B cell (primary cell): ENCODE measurements at regions not wholly inside any gene's neighbourhood (a gene's known extent, or its start where the extent isn't known, plus 50 kb on each side); places are given as distances from the start of the nearest gene placed in this dataset.

Source experiments
- ATAC-seq: fragments of 200-7000 bp; cut with Tn5 transposase; one replicate; pipeline ENCODE4 v1.10.0; 2021; ENCODE audit warnings: low read depth, mild to moderate bottlenecking, moderate number of reproducible peaks, moderate library complexity
- CTCF ChIA-PET: fragments of 350-600 bp; sonication (Branson Sonifier 250); formaldehyde crosslinking; loops from one replicate; lab custom pipeline; 2021; ENCODE audit warnings: antibody characterized with exemption, inconsistent platforms; lab: Charles Lee
- POLR2A ChIA-PET: fragments of 350-600 bp; sonication (Branson Sonifier 250); formaldehyde crosslinking; loops from one replicate; lab custom pipeline; 2021; ENCODE audit warnings: antibody characterized with exemption; lab: Charles Lee
- DNase-seq: peaks from one replicate; pipeline ENCODE4 v3.0.0; 2013
- H2AFZ ChIP-seq: 2 replicates; pipeline ENCODE4 v1.6.1; 2012; ENCODE audit warnings: mild to moderate bottlenecking, low read depth, low read length; ENCODE audit not compliant: insufficient read depth, poor library complexity, severe bottlenecking
- H3K27ac ChIP-seq, 2 donors: 1 replicate in 1 of 2; 2 replicates in 1 of 2; pipeline ENCODE4 v1.5.1; 2012 to 2013; ENCODE audit warnings: low read length in 2 of 2, mild to moderate bottlenecking in 2 of 2, moderate library complexity in 1 of 2
- H3K27me3 ChIP-seq, 4 experiments: fragments of 200-600 bp in 1 of 4; sonication (generic) in 1 of 4; replicated peaks in 1 of 4; 1 replicate in 2 of 4; 2 replicates in 2 of 4; pipeline versions ENCODE4 v1.6.1 to v1.7.0; 2013 to 2016; ENCODE audit warnings: low read length in 3 of 4, mild to moderate bottlenecking in 2 of 4, mixed read lengths in 1 of 4, moderate library complexity in 1 of 4; ENCODE audit not compliant: insufficient read depth in 4 of 4, control insufficient read depth in 3 of 4; ENCODE audit errors: control extremely low read depth in 1 of 4
- H3K36me3 ChIP-seq, 2 experiments: replicated peaks in 1 of 2; 1 replicate in 1 of 2; 2 replicates in 1 of 2; pipeline versions ENCODE4 v1.6.1 to v1.7.1; 2013; ENCODE audit warnings: low read length in 1 of 2; ENCODE audit not compliant: insufficient read depth in 2 of 2, control insufficient read depth in 1 of 2; ENCODE audit errors: control extremely low read depth in 1 of 2, extremely low read depth in 1 of 2
- H3K4me1 ChIP-seq, 2 donors: fragments of 200-600 bp in 1 of 2; sonication (generic) in 1 of 2; 1 replicate in 1 of 2; 2 replicates in 1 of 2; pipeline versions ENCODE4 v1.5.1 to v1.6.1; 2013 to 2017; ENCODE audit warnings: low read length in 2 of 2; ENCODE audit not compliant: control insufficient read depth in 2 of 2, insufficient read depth in 2 of 2
- H3K4me2 ChIP-seq: replicated peaks from 2 replicates; pipeline ENCODE3; 2012; ENCODE audit warnings: mild to moderate bottlenecking, low read depth, low read length; ENCODE audit not compliant: poor library complexity, severe bottlenecking
- H3K4me3 ChIP-seq, 5 experiments: fragments of 200-600 bp in 1 of 5; sonication (generic) in 1 of 5; 1 replicate in 3 of 5; 2 replicates in 2 of 5; pipeline versions ENCODE4 v1.5.1 to v1.7.0; 2011 to 2016; ENCODE audit warnings: low read length in 4 of 5, mild to moderate bottlenecking in 4 of 5, low read depth in 2 of 5, control low read depth in 1 of 5, moderate library complexity in 1 of 5; ENCODE audit not compliant: insufficient read depth in 1 of 5; ENCODE audit errors: control extremely low read depth in 1 of 5, extremely low read depth in 1 of 5
- H3K79me2 ChIP-seq: fragments of 200-600 bp; sonication (generic); one replicate; pipeline ENCODE4 v1.6.0; 2016; ENCODE audit warnings: low read length; ENCODE audit not compliant: control insufficient read depth, insufficient read depth
- H3K9ac ChIP-seq: fragments of 200-600 bp; sonication (generic); 2 replicates; pipeline ENCODE4 v1.6.1; 2017; ENCODE audit warnings: mild to moderate bottlenecking, low read length, moderate library complexity
- H3K9me3 ChIP-seq, 3 donors: one replicate each; pipeline versions ENCODE4 v1.6.1 to v1.7.1; 2013; ENCODE audit warnings: low read length in 2 of 3; ENCODE audit not compliant: control insufficient read depth in 2 of 3, insufficient read depth in 1 of 3; ENCODE audit errors: control extremely low read depth in 1 of 3
- H4K20me1 ChIP-seq: 2 replicates; pipeline ENCODE4 v1.6.0; 2012; ENCODE audit warnings: mild to moderate bottlenecking, low read length; ENCODE audit not compliant: insufficient read depth, control insufficient read depth, poor library complexity, severe bottlenecking
- H3K27ac Mint-ChIP-seq: one replicate; pipeline ENCODE4 v1.8.0; 2021; ENCODE audit warnings: mixed read lengths
- H3K27me3 Mint-ChIP-seq: one replicate; pipeline ENCODE4 v1.8.0; 2021; ENCODE audit warnings: mixed read lengths
- H3K4me1 Mint-ChIP-seq: one replicate; pipeline ENCODE4 v1.8.0; 2021; ENCODE audit warnings: mixed read lengths
- H3K4me3 Mint-ChIP-seq: one replicate; pipeline ENCODE4 v1.8.0; 2021; ENCODE audit warnings: mixed read lengths
- H3K9me3 Mint-ChIP-seq: one replicate; pipeline ENCODE4 v1.8.0; 2022; ENCODE audit warnings: mixed read lengths; ENCODE audit not compliant: insufficient read depth
- CTCF ChIP-seq: fragments of 200-600 bp; IDR thresholded peaks from one replicate; pipeline ENCODE4 v1.8.0; 2022; ENCODE audit warnings: antibody characterized with exemption, mild to moderate bottlenecking
- EZH2 ChIP-seq: IDR thresholded peaks from 2 replicates; pipeline ENCODE4 v1.6.1; 2012; ENCODE audit warnings: borderline replicate concordance, low read depth, mild to moderate bottlenecking, moderate library complexity, low read length; ENCODE audit not compliant: insufficient read depth, poor library complexity, severe bottlenecking
- WGBS: methylation state at CpG from one replicate; pipeline ENCODE4 v1.1.5; 2013; ENCODE audit warnings: missing lambda C conversion rate; ENCODE audit not compliant: insufficient coverage; 5-methylcytosine and 5-hydroxymethylcytosine counted together
- intact Hi-C: fragments of 100-400 bp; cut with micrococcal nuclease; formaldehyde crosslinking; loops from one replicate; pipeline ENCODE4 v1.10.0; 2022

DNA sequence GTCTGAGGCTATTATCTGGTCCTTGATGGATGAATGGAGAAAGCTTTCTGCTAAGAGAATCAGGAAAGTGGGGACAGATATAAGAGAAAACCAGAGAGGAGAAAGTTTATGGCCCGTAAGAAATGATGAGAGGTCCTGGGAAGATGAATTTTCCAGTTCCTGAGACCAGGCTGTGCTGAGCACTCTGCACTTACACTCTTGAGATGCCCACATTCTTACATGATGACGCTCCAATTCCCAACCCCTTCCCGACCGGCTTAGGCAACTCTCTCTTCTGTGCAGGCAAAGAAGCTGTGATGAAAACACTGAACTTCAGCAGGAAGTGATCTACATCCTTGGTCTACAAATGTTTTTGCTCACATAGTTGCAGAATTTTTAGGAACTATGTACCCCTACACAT lies 417.0 kb downstream of the ARHGEF28 start:
- H3K27me3 Mint-ChIP-seq, result peaks cover 14% of the 10 kb centered on the region
- Histone ChIP-seq H3K27me3 (no peaks in the 10 kb centered on the region), H3K4me2 (no peak overlapping the region), H3K4me3 (no peak overlapping the region), H3K4me1 (no peaks in the 10 kb centered on the region), H2AFZ (no peak overlapping the region), H3K79me2 (no peaks in the 10 kb centered on the region), H3K9me3 (no peaks in the 10 kb centered on the region), H3K36me3 (no peaks in the 10 kb centered on the region), H3K9ac (no peak overlapping the region), H4K20me1 (no peaks in the 10 kb centered on the region), H3K27ac (no peak overlapping the region)
- H3K4me1 Mint-ChIP-seq, result no peaks in the 10 kb centered on the region
- no peak overlapping the region for H3K4me3 Mint-ChIP-seq
- ChIA-PET CTCF (no interaction called here), POLR2A (no interaction called here)
- H3K9me3 Mint-ChIP-seq, result no peaks in the 10 kb centered on the region
- no peak for DNase-seq
- ATAC-seq, result no peak
- no peak for TF ChIP-seq CTCF
- 95% methylated on average over 3 of the region's 4 CpGs for WGBS
- no peak overlapping the region for H3K27ac Mint-ChIP-seq
- intact Hi-C loops, result no loop called here

- no peak overlapping the region for H3K4me2 ChIP-seq
- H2AFZ ChIP-seq, result no peak overlapping the region
- 71% methylated on average over 4 of the region's 7 CpGs for WGBS
- no peaks in the 10 kb centered on the region for H3K9me3 Mint-ChIP-seq
- no peaks in the 10 kb centered on the region for H3K9me3 ChIP-seq
- no peaks in the 10 kb centered on the region for H3K79me2 ChIP-seq
- no peak overlapping the region for H3K4me3 ChIP-seq
- no peaks in the 10 kb centered on the region for H3K4me1 Mint-ChIP-seq
- no peaks in the 10 kb centered on the region for H3K27me3 ChIP-seq
- no peak overlapping the region for H3K27ac Mint-ChIP-seq
- H3K4me3 Mint-ChIP-seq, result no peak overlapping the region
- intact Hi-C loops, result no loop called here
- CTCF ChIA-PET, result no interaction called here
- POLR2A ChIA-PET, result no interaction called here
- no peak for ATAC-seq
- no peak overlapping the region for H3K27ac ChIP-seq
- no peaks in the 10 kb centered on the region for H3K4me1 ChIP-seq
- no peaks in the 10 kb centered on the region for H4K20me1 ChIP-seq
- TF ChIP-seq CTCF, result no peak
- no peak for TF ChIP-seq EZH2
- H3K27me3 Mint-ChIP-seq, result peaks cover 14% of the 10 kb centered on the region
- H3K36me3 ChIP-seq, result no peaks in the 10 kb centered on the region
- no peak overlapping the region for H3K9ac ChIP-seq
- no peak for DNase-seq
Measured at GRCh38 chr5:74042559-74042958, 416.6 kb downstream of the ARHGEF28 start.
